ENCODE measurements at regions not wholly inside any gene's neighbourhood (a gene's known extent, or its start where the extent isn't known, plus 50 kb on each side); places are given as distances from the start of the nearest gene placed in this dataset.
"Not testable (repeated sequence)": the region's sequence is repeated elsewhere in the genome, so short reads cannot be mapped to it uniquely, and the experiment has no call there.

DNA sequence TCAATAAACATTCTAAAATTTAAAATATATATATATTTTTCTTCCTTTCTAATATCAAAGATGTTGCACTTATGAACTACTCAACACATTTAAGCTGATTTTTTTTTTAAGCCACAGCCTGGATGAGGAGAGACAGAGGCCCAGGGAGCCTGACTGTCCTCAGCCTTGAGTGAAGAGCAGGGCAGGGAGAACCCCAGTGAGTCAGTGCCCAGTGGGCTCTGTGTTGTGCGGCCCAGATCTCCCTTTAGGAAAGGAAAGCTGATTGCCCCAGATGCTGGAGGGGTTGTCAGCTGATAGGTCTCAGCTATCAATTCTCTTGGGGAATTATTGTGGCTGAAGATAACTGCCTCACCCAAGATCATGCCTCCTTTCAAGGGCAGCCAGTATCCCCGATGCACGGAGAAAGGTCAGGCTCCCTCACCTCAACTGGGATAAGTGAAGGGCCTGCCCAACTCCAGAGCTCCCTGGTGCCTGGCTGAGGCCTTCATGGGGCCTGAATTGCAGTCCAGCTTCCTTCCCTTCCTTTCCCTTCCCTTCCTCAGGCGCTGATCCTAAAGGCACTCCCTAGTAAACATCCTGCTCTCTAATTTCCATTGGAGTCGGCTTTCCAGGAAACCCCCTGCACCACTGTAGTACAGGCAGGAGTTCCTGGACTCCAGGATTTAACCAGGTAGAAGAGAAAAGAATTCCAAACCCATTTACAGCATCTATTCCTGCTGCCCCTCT is 106.9 kb upstream of the ATL2 start:
- DNase-seq = no peak

DNA sequence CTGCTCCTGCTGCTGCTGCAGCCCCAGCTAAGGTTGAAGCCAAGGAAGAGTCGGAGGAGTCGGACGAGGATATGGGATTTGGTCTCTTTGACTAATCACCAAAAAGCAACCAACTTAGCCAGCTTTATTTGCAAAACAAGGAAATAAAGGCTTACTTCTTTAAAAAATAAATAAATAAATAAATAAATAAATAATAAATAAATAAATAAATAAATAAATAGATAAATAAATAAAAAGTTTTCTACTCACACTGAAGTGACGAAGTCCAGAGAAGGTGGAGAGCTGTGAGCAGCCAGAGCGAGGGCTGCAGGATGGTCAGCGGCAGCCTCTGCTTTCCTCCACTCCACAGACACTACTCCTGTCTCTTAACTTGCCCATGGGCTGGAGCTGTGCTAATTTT is 105.6 kb upstream of the ATL2 start:
- not testable (repeated sequence) for DNase-seq

DNA sequence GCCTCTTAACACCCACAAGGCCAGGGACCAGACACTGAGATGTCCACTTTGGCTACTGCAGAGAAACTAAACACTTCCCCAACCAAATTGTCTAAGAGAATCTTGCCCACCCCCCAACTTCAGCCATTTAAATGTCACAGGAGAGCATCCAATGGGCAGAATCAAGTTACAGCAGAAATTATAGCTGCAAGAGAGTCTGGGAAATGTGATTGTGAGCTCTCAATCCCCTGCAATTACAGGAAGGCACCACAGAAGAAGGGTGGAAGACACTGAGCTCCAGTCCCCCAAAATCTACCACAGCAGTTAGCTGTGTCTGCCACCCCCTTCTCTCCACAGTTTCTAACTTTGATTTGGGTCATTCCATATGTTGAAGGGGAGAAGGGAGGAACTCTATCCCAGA is 103.5 kb upstream of the ATL2 start:
- DNase-seq = no peak

DNA sequence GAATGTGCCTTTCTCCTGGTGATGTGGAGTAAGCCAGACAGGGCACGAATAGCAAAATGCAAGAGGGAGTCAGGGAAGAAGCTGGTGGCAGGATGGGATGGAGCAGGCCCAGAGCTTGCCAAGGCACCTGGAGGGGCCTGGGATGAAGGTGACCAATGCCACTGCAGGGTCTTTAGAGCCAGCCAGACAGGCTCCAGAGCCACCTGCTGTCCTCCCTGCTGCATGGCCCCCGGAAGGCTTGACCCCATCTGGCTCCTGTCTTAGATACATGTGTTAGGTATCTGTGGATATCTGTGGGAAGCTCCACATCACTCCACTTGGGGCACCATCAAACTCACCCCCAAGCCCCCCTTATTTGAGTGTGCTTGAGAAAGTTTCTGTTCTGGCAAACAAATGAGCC is 99.9 kb upstream of the ATL2 start:
- no peak for DNase-seq

DNA sequence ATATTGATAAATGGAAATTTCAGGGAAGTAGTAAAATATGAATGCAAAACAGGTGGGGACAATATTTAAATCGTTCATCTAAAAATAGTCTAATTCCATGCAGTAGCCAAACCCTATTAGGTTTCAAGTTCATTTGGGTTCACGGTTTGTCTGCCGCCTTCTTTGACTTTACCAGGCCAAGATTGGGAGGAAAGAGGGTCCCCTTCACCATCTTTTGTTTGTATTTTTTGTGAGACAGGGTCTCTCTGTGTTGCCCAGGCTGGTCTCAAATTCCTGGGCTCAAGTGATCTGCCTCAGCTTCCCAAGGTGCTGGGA is 98.5 kb upstream of the ATL2 start:
- no peak for DNase-seq

DNA sequence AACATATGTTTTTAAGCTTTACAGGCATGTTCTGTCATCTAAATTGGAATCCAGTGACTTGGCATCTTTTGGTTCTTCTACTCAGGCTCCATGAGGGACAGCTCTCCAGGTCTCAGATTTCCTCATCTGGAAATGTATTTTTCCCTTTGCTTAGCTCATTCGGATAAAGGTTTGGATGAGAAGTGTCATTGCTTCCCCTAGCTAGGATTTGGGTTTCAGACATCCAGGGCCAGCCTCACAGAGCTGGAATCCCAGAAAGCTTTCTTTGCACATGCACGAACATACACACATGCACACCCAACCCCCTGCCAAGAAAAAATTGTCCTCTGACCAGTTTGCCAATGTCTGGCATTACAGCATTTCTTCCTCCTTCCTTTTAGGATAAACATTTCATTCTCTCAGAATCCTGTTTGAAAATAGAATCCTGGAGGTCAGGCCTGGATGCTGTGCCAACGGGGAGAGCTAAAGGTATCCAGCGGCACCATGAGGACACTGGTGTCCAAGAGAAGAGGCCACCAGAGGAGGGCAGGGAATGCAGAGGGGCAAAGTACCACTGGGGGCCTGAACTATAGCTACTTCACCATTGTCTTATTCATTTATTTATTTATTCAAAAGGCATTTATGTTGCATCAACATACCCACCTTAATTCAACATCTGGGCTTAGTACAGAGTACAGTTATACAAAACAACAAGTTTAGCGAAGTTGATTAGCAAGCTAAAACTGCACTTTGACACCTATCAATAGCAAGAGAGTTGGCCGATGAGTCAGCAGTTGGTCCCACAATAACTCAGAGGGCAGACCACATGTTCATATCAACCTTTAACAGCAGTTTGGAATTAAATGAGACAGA is 97.9 kb upstream of the ATL2 start:
- DNase-seq = no peak

DNA sequence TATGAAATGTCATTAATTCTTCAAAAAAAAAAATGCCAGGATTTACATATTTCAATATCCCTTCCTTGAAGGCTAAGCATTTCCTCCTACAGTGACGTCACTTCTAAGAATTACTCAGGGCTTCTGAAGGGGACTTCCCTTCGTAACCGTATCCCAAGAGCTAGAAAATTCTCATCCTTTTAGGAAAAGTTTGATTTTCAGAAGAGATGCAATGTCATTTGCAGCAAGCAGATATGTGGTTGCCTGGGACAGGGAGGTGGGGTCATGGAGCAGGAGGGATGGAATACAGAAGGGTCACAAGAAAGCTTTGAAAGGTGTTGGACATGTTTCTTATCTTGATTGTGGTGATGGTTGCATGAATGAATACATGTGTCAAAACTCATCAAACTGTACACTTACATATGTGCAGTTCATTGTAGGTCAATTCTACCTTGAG is 97.0 kb upstream of the ATL2 start:
- DNase-seq = no peak

DNA sequence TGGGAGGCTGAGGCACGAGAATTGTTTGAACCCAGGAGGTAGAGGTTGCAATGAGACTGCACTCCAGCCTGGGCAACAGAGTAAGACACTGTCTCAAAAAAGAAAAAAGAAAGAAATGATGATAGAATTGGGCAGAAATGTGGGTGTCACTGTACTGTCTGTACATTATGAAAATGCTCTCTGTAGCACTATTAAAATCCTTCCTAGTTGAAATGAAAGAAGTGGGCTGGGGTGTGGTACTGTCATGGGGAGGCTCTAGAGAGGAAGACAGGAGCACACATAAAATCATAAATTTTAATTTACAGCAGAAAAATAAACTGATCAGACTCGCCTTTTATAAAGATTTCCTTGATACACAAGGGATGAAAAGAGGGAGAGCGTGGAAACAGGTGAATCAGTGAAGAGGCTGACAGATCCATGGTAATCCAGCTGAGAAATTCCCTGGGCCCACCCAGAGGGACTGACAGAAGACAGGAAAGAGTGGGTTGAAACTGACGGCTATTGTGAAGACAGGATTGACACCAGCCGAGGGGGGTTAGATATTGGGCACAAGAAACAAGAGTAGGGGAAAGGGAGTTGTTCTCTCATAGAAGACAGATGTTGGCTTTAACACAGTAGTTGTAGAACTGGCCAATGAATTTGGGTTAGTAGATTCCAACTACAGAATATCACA is 96.4 kb upstream of the ATL2 start:
- no peak for DNase-seq

DNA sequence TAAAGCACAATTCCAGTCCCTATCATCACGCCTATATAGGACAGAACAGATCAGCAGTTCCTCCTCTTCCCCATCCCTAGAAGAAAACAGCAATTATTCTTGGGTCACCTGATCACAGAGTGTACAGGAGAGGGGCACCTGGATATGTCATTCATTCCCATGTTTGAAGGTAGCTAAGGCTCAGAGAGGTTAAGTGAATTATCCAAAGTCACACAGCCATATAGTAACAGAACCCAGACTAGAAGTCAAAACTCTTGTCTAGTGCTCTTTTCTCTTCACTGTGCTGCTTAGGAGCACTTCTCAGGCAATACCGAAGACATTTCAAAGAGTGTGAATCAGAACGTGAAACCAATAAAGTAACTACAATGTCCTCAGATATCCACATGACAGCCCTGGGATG is 93.0 kb upstream of the ATL2 start:
- no peak for DNase-seq

DNA sequence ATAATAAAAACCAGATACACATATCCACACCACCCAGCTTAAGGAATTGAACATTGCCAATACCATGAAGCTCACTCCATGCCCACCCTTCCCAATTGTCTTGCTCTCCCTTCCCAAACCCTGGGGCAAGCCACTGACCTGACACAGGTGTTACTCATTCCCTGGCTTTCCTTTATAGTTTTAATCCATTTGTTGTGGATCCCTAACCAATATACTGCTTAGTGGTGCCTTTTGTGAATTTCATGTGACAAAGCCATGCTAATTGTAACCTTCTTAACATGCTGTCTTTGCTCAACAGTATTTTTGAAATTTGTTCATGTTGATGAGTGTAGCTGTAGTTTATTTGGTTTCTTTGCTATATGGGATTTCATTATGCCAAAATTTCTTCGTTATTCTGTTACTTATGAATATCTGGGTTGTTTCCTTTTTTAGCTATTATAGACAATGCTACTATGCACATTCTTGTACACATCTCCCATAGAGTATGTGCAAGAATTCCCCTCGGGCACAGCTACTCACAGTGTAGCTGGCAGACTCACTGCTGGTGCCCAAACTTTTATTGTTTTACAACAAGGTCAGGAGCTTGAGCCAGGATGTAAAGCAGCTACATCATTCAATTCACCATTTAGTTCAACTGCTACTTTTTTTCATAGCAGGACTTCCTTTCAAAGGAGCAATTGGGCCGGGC is 90.8 kb upstream of the ATL2 start:
- DNase-seq = no peak

DNA sequence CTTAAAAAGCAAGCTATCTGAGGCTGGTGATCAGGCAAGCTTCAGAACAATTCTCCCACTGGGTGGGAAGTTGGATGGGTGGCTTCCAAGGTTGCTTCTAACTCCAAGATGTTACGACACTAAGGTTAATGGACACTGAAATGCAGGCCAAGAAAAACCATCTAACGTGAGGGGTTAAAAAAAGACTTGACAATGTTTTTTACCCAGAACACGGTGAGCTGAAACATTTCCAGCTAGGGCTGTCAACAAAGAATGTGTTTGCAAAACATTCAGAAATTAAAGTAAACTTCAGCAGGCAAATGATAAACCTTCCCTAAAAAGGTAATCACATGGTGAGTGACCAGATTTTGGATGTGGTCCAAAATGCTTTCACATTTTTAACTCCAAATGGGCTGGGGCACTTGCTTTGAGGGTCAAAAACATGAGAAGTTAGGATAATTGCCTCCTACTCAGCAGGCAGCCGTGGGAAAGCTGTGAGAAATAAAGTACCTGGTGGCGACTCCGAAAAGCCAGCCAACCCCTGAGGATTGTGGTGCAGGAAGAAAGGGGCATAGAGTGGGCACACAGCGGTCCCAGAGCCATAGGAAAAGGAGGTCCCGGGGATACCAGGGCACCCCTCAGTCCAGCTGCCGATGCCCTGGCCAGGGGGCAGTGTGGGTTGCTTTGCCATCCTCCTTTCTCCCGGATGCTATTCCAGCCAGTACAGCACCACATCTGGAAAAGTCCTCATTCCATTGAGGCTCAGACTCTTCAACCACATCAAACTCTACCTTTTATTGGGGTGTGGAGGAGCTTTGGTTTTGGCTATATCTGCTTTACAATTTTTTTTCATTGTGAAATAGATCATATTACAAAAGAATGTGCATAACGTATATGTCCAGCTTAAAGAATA is 90.0 kb upstream of the ATL2 start:
- DNase-seq = no peak

DNA sequence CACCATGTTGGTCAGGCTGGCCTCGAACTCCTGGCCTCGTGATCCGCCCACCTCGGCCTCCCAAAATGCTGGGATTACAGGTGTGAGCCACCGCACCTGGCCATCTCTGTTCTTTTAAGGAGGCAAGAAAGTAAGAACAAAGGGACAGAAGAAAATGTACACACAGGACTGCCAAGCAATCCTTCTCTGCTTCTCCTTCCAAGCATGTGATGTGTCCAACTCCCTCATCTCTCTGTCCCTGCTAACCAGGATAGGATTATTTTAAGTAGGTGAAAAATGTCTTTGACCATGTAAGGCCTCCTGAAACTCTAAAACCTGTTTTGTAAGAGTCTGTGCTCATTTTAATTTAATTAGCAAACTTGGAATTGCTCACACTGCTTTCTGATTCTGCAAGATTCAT is 89.3 kb upstream of the ATL2 start:
- no peak for DNase-seq

DNA sequence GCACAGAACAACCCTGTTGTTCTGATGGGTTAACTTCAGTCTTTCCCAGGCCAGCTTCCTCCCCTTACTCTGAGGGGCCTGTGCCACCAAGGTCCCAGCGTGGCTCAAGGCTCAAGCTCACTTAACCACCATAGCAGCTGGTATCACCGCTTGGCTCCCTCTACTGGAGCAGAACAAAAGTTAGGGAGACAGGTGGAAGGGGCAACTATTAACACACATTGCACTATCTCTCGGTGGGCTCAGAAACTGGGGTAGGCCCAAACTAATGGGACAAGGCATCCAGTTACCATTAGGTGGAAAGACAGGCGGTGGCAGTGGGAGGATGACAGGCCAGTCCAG is 88.7 kb upstream of the ATL2 start:
- peak; percentile 13 for DNase-seq

DNA sequence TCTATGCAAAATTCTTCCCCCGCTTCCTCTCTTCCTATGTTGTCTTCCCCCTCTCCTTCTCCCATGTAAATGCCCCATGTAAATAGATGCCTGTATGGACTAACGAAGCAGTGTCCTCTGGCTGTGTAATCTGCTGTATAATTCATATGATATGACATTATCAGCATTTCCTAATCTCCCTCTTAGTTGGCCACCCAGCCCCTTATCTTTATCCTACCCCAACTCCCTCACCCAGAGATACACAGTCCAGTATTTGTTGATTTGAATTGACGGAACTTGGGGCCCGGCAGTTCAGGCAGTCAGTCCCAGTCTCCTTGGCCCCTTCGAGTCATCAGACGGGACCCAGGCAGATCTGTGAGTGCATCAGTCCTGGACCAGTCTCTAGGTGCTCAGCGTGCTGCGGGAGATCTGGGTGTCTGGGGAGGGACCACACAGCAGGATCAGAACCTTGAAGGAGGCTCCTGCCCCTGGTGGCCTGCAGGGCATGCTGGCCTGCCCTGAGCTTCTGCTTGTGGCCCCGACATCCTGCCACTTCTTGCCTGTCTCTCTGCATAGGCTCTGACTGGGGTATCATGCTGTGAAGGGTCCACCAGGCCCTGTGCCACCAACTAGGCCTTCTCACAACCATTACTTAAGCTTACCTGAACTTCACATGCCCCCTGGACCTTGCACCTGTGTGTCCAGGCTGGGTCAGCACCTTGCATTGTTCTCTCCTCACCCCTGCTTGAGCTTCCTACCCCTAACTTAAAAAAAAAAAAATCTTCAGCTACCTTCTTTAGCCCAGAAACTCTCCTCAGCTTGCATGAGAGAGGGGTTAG is 88.1 kb upstream of the ATL2 start:
- DNase-seq = no peak

DNA sequence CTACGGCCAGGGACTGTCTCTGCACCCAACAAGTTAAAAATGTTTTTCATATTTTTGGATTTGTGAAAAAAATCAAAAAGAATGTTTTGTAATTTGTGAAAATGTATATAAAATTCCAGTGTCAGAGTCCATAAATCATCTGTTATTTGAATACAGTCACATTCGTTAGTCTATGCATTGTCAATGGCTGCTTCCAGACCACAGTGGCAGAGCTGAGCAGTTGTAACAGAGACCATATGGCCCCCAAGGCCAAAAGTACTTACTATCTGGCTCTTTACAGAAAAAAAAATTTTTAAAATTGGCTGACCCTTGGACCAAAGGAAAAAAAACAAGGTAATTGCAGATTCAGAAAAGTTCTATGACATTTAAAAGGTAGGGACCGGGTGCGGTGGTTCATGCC is 86.7 kb upstream of the ATL2 start:
- DNase-seq = no peak

DNA sequence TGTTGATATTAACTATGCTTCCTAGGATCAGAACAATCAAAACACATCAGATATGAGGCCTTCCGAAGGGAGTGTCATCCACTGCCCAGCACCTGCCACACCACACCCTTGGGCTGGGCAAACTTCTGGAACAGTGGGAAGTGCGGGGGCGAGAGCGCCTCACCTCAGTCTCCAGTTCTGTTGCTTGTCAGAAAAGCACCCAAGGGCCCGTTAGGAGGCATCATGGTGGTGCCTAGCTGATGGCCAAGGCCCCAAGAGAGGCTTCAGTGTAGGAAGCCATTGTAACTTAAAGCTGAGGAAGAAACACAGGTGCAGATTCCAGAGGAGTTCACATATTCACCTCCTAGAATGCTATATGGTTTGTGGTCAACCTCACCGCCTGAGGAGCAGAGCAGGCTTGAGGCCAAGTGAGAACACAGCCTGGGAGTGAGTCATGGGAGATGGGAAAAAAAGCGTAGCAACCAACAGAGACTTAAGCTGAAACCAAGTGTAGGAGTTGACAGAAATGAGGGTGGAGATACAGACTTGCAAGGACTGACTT is 85.1 kb upstream of the ATL2 start:
- peak; percentile 83 for DNase-seq

DNA sequence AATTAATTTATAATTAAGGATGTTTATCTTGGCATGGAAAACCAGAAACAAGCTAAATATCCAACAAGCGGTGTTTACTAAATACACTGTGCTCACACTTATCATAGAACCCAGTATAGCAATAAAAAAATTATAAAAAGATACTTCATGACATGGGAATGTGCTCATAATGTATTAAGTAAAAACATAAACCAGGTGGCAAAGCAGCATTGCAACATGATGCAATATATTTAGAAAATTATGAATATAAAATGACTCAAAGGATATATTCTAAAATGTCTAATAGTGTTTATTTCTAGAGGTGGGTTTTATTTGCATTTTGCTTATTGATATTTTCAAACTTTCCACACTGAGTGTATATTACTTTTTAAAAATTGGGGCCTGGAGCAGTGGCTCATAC is 84.4 kb upstream of the ATL2 start:
- no peak for DNase-seq

DNA sequence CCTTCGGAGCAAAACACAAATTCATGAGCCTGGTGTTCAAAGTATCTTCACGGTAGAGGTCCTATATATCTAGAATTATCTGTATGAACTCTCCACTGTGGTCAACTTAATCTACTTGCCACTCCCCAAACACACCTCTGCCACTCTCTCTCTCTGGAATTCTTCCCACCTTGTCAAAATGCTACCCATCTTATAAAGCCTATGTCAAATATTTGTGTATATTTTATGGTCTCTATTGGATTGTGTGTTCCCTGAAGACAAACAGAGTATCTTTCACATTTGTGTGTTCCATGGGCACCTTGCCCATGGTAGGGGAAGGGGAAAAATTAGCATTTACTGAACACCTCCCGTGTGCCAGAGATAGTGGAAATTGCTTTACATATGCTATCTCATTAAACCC is 83.2 kb upstream of the ATL2 start:
- DNase-seq = no peak

DNA sequence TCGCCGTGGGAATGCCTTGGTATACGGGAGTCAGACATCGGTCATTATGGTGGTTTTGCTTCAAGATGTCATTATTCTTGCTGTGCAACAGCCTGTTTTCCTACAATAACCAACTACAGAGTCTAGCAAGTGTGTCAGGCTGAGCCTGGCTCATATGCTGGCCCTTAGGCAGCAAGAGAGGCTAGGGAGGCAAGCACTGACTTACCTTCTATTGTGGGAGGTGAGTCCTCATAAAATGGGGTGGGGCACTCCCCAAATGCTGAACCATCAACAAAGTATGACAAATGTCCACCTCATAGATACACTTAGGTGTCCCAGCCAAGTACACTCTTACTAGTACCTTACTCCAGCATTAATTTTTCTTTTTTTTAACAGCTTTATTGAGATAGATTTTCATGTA is 77.0 kb upstream of the ATL2 start:
- DNase-seq = no peak

DNA sequence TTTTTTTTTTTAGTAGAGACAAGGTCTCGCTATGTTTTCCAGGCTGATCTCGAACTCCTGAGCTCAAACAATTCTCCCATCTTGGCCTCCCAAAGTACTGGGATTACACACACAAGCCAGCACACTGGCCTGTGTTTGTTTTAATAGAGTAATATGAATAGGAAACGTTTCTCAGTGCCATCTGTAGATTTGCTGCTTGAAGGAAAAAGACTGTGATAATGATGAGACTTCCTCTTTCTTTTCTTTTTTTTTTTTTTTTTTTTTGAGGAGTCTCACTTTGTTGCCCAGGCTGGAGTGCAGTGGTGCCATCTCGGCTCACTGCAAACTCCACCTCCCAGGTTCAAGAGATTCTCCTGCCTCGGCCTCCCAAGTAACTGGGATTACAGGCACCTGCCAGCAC is 74.7 kb upstream of the ATL2 start:
- not testable (repeated sequence) for DNase-seq

DNA sequence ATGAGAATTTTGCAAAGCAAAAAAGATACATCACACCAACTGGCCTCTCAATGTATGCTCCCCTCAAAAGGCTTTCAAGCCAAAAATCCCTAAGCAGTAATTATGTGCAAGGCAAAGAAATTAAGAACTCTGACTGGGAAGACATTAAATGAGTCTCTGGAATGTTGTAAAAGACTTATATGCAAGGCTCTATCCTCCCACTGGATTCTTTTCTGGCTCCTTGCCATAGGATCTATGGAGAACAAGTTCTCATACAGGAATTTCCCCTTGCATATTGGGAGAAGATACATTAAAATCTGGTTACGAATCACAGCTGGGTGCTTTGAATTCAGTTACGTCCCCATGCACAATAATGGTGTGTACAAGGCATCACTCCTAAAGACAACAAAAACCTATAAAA is 73.4 kb upstream of the ATL2 start:
- DNase-seq = peak; percentile 8

Measured in fibroblast of skin of scalp (primary cell).